Neural crest cell (in vitro differentiated cells): ENCODE measurements at regions not wholly inside any gene's neighbourhood (a gene's known extent, or its start where the extent isn't known, plus 50 kb on each side); places are given as distances from the start of the nearest gene placed in this dataset.

Source experiments
- DNase-seq: peaks from one replicate; pipeline ENCODE4 v3.0.0; 2021; ENCODE audit warnings: low read depth, mixed read lengths, low spot score
- H3K27ac Mint-ChIP-seq: one replicate; pipeline ENCODE4 v1.8.0; 2021; ENCODE audit warnings: mild to moderate bottlenecking, mixed read lengths; ENCODE audit not compliant: unreplicated experiment
- H3K27me3 Mint-ChIP-seq: 2 replicates; pipeline ENCODE4 v1.8.0; 2021; ENCODE audit warnings: low read depth, mild to moderate bottlenecking, mixed read lengths
- H3K36me3 Mint-ChIP-seq: 2 replicates; pipeline ENCODE4 v1.8.0; 2021; ENCODE audit warnings: low read depth, mild to moderate bottlenecking, mixed read lengths
- H3K4me1 Mint-ChIP-seq: 2 replicates; pipeline ENCODE4 v1.8.0; 2021; ENCODE audit warnings: mixed read lengths
- H3K4me3 Mint-ChIP-seq: one replicate; pipeline ENCODE4 v1.8.0; 2021; ENCODE audit warnings: mild to moderate bottlenecking, mixed read lengths
- H3K9me3 Mint-ChIP-seq: 2 replicates; pipeline ENCODE4 v1.8.0; 2021; ENCODE audit warnings: mixed read lengths
- CTCF ChIP-seq: fragments of 200-600 bp; sonication (generic); conservative IDR thresholded peaks from 2 replicates; pipeline ENCODE4 v1.5.0; 2021; ENCODE audit warnings: antibody characterized with exemption, mild to moderate bottlenecking

- Mint-ChIP-seq H3K4me3 (no peak overlapping the region), H3K36me3 (no peaks in the 10 kb centered on the region), H3K27ac (no peak overlapping the region), H3K9me3 (peaks cover 3% of the 10 kb centered on the region), H3K27me3 (no peaks in the 10 kb centered on the region), H3K4me1 (no peaks in the 10 kb centered on the region)
- no peak for DNase-seq
- no peak for TF ChIP-seq CTCF
Measured at GRCh38 chr4:129377131-129377845, 281.3 kb downstream of the C4orf33 start.

- Mint-ChIP-seq H3K4me1 (no peaks in the 10 kb centered on the region), H3K36me3 (no peaks in the 10 kb centered on the region), H3K9me3 (peaks cover 3% of the 10 kb centered on the region), H3K4me3 (no peak overlapping the region), H3K27ac (no peak overlapping the region), H3K27me3 (no peaks in the 10 kb centered on the region)
- no peak for DNase-seq
- no peak for TF ChIP-seq CTCF
Measured at GRCh38 chr4:129378364-129378763, 282.4 kb downstream of the C4orf33 start.

- TF ChIP-seq CTCF = no peak
- no peak for DNase-seq
- Mint-ChIP-seq H3K9me3 (peaks cover 3% of the 10 kb centered on the region), H3K36me3 (no peaks in the 10 kb centered on the region), H3K4me1 (no peaks in the 10 kb centered on the region), H3K27ac (no peak overlapping the region), H3K4me3 (no peak overlapping the region), H3K27me3 (no peaks in the 10 kb centered on the region)
Measured at GRCh38 chr4:129379429-129379828, 283.5 kb downstream of the C4orf33 start.

- Mint-ChIP-seq H3K27ac (no peak overlapping the region), H3K27me3 (no peaks in the 10 kb centered on the region), H3K9me3 (peaks cover 3% of the 10 kb centered on the region), H3K36me3 (no peaks in the 10 kb centered on the region), H3K4me3 (no peak overlapping the region), H3K4me1 (no peaks in the 10 kb centered on the region)
- no peak for DNase-seq
- no peak for TF ChIP-seq CTCF
Measured at GRCh38 chr4:129384974-129385373, 289.0 kb downstream of the C4orf33 start.

- peaks cover 3% of the 10 kb centered on the region for H3K9me3 Mint-ChIP-seq
- no peaks in the 10 kb centered on the region for H3K27me3 Mint-ChIP-seq
Measured at GRCh38 chr4:129387666-129388065, 291.7 kb downstream of the C4orf33 start.

More at GRCh38 chr4:129387666-129388065, 291.7 kb downstream of the C4orf33 start:
- no peaks in the 10 kb centered on the region for H3K36me3 Mint-ChIP-seq
- no peak for TF ChIP-seq CTCF
- H3K4me1 Mint-ChIP-seq = no peaks in the 10 kb centered on the region
- H3K4me3 Mint-ChIP-seq = no peak overlapping the region
- H3K27ac Mint-ChIP-seq = no peak overlapping the region
- no peak for DNase-seq
